ENCODE measurements at regions not wholly inside any gene's neighbourhood (a gene's known extent, or its start where the extent isn't known, plus 50 kb on each side); places are given as distances from the start of the nearest gene placed in this dataset.

DNA sequence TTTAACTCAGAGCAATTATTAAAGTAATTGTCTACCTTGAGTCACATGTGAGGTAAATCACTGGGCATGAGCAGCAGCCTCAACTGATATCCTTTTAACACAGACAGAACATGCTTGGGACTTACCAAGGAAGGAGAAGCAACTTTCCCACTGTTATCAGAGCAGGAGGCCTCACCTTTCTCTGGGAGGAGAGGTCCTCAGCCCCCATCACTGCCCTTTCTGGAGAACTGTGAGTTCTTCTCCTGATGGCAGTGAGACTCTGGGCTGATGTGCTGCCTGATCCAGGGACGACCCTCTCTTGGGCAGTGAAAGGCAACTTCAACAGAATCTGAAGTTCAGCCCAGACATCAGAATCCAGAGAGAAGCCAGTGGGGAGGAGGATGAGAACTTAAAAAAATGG lies 343.4 kb upstream of the IRX1 start:
- TF ChIP-seq BHLHE40 (IDR thresholded peaks at IDR 0.05; ENCODE audit: borderline replicate concordance) (no peak), CTBP1 (IDR thresholded peaks at IDR 0.05; ENCODE audit: borderline replicate concordance) (no peak), FOXK2 (IDR thresholded peaks at IDR 0.05) (no peak), FOXM1 (IDR thresholded peaks at IDR 0.05; ENCODE audit: borderline replicate concordance) (no peak)

Data from HEK293T (cell line).